HG02973 (cell line): ENCODE measurements at regions not wholly inside any gene's neighbourhood (a gene's known extent, or its start where the extent isn't known, plus 50 kb on each side); places are given as distances from the start of the nearest gene placed in this dataset.

Experiments used
- ATAC-seq: cut with Tn5 transposase; IDR thresholded peaks from one replicate; pipeline ENCODE4 v1.9.1; 2021; ENCODE audit warnings: moderate library complexity; ENCODE audit not compliant: unreplicated experiment

DNA sequence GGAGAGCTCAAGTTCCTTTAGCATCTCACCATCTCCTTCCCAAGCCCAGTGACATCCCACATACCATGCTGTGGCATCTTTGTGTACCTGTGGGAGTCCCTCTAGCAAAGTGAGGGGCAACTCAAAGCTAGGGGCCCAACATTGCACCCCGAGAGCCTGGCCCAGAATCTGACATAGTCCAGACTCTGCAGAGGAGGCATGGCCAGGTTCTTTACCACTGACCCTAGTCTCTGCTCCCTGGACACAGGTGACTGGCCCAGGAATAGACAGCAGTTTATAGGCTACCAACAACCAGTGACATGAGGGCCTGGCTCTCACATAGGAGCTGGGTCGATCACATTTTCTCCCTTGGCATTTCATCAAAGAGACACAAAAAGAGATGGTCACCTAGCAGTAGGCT lies 444.0 kb upstream of the ZMIZ1 start:
- no peak for ATAC-seq

DNA sequence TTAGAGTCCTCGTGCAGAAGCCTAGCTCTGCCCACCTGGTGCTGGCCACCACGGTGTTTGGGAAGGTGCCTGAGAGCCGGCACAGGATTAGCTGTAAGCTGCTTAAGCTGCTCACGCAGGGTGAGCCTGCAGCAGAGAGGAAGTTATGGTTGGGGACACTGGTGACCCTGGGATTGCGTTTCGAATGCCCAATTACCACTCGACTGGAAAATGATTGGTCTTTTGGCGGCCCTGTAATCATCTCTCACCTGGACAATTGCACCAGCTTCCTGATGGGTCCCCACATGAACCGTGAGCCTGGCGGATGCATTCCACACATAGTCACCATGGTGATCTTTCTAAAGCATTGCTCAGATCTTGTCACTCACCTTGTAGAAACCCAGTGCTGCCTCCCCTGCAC lies 442.3 kb upstream of the ZMIZ1 start:
- ATAC-seq, result no peak

DNA sequence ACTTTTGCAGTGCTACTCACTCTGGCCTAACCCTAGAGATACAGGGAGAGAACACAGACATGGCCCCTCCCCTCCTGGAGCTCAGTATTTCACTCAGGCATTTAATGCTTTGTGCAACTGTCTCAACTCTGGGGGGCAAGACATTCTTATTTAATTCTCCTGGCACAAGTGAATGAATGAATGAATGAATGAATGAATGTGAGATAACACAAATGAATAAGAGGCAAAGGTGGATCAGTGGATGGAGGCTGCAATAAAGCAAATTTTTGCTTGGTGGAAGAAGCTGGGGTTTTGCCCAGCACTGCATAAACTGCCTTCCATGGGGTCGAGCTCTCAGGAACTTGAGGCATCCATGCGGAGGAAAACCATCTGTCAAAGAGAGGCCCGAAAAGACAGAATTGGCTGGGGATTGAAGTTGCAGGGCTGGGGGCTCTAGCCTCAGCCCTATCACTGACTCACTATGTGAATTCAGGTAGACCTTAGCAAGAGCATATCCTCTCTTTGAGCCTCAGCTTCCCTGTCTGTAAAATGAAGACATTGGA lies 441.4 kb upstream of the ZMIZ1 start:
- ATAC-seq, result no peak

DNA sequence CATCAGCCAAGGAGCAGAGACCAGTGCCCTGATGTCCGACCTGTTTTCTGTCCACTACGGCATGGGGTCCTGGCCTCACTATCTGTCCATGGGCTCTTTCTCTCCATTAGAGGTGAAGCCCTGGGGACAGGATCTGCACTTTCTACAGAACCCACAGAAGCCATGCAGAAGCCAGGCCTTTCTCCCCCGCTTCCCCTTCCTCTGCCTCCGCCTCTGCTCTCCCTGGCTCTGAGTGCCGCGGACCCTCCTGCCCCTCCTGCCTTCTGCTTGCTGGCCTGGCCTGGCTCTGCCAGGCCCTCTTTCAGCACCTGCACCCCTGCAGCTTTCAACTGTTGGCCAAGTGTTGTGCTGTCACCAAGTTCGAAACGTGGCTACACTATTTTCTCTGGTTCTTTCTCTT lies 439.8 kb upstream of the ZMIZ1 start:
- ATAC-seq, result no peak

DNA sequence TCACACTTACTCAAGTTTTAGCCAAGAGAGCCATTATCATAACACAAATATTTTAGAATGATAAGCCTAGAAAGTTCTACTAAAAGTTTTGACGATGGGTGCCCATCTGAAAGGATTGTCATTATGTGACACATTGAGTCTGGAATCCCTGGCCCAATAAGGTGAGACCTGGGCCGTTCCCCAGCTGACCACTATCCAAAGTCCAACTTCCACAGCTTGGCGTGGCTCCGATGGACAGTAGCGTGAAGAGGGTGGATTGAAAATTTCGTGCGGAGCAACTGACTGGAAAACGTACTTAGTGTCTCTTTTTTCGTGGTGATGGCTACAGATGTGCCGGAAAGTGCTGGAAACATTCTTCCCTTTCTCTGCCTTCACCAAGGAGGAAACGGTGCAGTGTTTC lies 439.0 kb upstream of the ZMIZ1 start:
- ATAC-seq, result no peak

DNA sequence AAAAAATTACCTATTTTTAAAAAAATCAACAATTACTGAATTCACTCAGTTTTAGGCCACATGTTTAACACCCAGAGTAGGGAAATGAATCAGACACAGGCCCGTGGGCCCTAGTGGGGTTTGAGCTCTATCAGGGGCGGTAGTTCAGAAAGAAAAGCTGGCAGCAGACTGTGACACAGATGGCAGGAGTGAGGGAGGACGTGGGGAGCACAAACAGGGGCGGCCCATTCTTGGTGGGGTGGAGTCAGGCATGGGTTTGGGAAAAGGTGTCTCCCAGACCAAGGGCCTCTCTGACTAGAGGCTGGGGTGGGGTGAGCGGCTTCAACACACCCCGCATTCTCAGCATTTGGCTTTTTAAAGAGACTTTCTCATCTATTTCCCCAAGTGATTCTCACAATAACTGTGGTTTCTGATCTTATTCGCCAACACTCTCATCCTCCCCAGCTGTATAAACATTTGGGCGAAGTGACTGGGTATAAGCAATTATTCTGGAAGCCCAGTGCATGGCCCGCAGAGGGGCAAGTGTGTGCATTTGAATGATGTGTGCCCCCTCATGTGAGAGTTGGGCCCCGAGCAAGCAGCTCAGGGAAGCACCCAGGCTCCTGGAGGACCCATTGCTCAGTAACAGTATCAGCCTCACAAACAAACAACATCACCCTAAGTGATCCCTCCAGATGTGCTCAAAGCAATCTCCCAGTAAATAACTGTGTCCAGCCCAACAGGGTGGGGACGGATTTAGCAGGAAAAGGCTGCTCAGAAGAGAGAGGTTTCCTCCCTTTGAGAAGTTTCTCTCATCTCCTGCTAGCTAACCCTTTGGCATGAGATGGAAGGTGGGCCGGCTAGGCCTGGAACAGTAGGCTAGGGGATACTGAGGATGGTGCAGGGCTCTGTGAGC lies 437.6 kb upstream of the ZMIZ1 start:
- ATAC-seq, result no peak

DNA sequence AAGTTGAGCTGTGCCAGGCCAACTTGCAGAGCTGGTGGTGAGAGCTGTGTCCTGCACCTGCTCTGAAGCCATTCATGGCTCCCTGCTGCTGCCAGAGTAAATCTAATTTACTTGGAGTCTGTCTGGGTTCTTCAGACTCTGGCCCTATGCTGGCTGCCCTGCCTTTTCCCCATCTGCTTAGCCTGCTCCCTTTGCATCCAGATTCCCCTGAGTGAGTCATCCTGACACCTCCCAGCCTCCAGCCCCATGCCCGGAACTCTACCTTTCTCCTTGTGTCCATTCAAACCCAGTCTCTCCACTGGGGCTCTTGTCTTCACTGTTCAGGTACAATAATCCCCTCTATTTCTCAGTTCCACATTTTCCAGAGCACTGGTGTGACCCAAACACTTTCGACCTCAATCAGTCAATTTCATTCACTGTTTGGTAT lies 434.4 kb upstream of the ZMIZ1 start:
- no peak for ATAC-seq

DNA sequence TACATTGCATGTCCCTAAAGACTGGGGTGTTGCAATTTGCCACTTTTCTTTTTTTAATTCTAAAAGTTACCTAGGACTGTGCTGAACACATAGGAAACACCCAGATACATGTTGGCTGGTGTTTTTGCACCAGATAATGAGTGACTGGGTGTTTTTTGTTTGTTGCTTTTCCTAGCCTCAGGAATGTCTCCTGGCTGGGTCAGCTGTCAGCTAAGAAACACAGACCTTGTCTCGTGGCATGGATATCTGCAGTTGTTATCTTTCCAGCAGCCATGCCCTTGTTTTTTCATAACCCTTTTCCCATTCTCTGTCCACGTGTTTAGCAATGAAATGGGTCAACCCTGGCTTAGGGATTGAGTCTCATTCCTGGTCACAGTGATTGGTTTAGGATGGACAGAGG lies 433.9 kb upstream of the ZMIZ1 start:
- ATAC-seq, result no peak

DNA sequence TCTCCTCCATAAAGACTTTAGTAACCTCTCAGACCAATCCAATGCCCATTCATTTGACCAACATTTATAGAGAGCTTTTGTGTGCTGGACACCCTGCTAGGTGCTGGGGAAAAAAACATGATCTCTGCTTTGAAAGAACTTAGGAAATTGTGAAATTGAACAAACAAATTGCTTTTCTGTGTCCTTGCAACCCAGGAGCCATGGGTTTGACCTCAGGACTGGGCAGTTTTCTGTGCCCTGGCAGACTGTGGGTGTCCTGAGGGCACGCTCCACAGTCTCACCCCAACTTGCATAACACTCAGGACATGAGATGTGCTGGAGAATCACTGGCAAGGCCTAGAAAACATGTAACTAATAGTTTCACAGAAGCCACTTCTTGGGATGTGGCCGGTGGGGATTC lies 429.1 kb upstream of the ZMIZ1 start:
- no peak for ATAC-seq

DNA sequence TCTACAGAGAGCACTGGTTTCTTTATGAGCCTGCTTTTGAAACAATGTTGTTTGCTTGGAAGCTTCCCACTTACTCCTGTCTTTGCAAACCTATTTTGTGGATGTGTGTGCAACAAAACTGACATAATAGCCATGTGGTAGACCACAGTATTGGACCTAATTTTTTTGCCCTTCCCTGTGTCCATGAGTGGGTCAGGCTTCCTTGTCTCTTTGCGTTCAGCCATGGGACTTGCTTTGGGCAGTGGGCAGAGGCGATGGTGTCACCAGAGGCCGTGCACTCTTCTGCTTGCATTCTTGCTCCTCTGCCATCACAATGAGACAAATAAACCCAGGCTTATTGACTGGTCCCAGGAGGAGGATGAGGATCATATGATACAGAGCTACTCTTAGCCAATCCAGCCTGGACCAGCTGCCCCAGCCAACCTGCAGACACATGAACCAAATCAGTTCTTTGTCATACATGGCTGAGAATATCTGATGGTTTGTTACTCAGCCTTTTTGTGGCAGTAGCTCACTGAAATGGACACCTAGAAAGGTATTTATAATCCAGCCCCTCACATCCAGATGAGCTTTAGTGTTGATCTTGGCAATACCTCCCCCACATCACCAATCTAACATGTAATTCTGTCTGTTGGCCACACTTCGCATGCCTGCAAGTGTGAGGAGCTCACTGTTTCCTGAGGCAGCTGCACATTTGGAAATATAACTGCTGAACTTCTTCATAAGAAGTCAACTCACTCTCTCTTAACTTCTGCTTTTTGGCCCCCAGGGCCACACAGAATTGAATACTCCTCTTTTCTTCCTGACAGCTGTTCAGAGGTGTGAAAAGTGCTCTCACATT lies 427.8 kb upstream of the ZMIZ1 start:
- ATAC-seq, result no peak

DNA sequence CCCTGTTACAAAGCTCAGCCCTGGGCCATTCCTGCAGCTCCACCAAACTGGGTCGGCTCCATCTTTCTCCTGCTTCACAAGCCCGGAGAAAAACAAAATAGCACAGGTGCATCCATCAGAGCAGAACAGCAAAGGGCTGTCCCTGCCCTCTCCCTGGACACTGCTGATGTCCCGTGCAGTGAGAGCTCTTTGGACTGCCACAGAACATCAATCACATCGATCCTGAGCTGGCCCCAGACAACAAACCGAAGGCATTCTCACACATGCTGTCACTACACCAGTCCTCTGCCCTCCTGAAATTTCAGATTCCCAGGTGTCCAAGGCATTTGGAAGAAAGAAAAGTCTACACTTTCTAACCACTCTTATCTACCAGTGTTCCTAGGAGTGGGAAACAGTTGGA lies 427.1 kb upstream of the ZMIZ1 start:
- ATAC-seq, result no peak

DNA sequence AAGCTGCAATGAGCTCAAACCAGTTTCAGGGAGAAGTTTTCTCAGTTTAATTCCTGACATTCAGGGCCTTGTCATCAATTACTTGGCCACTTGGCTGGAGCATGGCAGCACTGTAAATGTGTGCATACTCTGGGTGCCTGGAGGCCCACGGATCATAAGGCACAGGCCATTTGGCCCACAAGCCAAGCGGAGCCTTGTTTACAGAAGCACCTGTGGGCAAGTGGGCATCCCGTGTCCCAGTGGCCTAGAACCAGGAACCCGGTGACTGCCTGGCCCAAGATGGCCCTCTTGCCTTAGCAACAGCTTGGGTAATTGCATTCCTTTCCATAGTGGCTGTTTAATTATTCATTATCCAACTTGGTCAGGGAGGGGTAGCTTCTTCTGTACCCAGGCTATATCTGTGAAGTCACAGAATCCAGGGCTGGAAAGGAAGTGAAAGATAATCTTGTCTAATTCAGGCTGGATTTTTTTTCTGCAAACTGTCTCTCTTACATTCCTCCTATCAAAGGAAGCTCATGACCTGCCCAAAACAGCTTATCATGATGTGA lies 426.4 kb upstream of the ZMIZ1 start:
- no peak for ATAC-seq

DNA sequence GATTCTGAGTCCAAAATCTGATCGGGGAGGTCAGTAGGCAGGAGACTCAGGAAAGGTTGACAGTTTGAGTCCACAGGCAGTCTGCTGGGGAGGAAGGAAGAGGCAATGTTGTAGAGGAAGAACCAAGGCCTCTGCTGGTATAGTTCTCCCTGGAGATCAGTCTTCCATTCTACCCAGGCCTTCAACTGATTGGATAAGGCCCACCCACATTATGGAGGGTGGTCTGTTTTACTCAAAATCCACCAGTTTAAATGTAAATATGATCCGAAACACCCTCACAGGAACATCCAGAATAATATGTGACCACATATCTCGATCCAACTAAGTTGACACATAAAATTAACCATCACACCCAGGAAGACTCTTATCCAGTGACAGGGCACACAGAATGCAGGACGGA lies 425.3 kb upstream of the ZMIZ1 start:
- ATAC-seq, result no peak

DNA sequence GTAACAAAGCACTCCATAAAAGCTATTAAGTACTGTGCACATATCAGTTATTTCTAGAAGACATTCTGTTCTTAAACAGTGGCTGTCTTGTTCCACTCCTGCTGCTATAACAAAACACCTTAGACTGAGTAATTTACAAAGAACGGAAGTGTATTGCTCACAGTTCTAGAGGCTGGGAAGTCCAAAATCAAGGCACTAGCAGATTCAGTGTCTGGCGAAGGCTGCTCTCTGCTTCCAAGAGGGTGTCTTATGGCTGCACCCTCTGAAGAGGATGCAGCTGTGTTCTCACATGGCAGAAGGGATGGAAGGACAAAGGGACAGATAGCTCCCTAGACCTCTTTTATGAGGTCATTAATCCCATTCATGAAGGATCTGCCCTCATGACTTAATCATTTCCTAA lies 424.2 kb upstream of the ZMIZ1 start:
- no peak for ATAC-seq

DNA sequence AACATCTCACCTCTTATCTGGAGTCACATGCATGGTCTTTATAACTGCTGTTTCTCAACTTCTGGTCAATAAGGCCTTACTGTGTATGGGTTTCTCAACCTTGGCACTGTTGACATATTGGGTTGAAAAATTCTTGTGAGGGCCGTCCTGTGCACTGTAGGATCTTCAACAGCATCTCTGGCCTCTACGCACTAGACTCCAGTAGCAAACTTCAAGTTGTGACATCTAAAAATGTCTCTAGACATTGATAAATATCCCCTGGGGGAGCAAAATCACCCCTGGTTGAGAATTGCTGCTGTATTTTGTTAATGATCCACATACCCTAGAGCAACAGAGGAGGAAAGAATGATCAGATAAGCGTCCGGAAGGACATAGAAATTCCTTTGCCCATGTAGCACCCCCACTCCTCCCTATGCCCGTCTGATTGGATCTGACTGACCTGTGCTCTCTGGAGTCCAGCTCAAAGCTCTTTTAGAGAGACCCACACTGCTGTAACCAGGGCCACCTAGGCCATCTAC lies 423.5 kb upstream of the ZMIZ1 start:
- ATAC-seq, result no peak

DNA sequence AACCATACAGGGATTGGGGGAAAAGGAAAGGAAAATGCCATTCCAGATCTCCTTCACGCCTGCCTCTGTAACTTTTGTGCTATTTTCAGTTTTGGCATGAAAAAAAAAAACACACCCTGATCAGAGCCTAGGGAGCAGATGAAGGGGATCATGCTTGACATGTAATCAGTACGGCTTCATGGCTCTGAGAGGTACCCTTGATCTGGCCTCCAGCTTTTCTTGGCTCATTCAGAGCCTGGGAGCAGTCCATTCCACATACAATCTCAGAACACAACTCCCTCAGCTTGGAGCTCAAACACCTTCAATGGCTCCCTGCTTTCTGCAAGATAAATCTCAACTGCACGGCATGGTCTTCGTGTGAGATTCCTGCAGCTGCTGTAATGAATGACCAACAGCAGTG lies 422.8 kb upstream of the ZMIZ1 start:
- ATAC-seq, result no peak

DNA sequence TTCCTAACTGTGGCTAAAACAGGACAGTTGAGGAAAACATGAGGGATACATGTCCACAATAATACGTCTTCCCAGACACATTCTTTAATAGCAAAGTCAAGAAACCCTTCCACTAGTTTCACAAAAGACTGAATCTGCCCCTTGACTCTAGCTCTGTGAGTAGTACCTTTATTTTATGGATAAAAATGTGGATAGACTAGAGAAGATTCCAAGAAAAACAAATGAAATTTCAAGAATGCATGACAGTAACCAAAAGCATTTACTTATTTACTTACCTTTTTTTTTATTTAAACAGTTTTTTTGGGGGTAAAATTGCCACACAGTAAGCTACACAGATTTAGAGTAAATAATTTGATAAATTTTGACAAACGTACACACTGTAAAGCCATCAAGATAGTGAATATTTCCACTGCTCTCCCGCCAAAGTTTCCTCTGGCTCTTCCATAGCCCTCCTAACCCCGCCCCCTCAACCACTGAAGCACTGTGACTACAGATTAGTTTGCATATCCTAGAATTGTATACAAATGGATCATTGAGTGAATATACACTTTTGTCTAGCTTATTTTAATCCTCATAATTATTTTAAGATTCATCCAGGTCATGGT lies 420.4 kb upstream of the ZMIZ1 start:
- ATAC-seq, result no peak

DNA sequence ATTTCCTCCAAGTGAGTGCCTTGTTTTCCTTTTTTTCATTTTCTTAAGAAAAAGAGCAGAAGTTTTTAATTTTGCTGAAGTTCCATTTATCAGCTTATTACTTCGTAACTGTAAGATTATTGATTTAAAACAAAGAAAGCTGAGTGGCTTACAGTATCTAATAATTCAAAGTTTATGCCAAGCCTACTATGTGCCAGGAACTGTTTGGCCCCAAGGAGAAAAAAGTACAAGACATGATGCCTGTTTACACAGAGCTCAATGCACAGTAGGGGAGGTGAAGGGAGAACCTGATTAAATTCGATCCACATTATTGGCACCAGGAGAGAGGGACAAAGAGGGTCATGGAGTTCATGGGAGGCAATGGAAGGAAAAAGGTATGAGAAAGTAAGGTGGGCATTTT lies 419.3 kb upstream of the ZMIZ1 start:
- ATAC-seq, result no peak

DNA sequence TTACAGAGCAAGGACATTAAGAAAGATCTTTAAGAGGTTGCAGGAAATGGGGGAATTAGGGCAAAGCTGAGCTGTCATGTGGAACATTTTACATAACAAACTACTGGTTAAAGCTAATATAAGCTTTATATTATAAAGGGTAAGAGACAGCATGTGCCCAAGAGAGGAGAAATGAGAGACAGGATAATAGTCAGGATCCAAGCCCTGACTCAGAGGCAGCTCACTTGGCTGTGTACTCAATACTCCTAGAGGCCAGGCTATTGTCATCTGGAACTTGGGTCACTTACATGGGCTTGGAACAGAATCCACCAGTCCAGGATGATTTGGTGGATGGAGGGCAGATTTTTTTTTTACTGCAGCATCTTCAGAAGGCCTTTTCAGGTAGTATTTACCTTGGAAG lies 418.6 kb upstream of the ZMIZ1 start:
- no peak for ATAC-seq

DNA sequence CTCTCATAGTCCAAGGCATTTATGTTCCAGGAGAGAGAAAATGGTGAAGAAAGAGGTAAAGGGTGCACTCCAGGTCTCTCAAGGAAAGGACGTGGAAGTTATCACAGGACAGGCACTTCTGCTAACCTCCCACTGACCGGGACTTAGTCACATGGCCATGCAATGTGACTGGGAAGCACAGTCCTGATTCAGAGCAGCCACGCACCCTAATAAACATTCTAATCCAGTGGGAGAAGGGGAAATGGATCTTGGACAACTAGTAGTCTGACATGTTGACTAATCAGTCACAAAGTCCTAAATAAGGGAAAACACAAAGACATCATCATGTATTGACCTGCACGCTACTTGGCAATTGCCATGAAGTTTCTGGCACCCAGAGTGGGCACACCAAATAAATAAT lies 417.5 kb upstream of the ZMIZ1 start:
- ATAC-seq, result no peak

DNA sequence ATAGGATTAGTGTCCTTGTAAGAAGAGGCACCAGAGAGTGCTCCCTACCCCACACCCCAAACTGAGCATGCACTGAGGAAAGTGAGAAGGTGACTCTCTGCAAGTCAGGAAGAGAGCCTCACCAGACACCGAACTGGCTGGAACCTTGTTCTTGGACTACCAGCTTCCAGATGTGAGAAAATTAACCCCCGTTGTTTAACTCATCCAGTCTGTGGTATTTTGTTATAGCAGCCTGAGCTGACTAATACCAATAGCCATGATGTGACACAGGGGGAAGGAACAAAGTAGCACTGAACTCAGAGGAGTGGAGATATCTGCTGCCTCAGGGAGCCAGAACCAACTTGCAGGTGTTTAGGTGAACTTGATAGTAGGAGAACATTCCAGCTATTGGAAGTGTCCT lies 415.2 kb upstream of the ZMIZ1 start:
- ATAC-seq, result no peak
